H1 (cell line): ENCODE measurements at regions not wholly inside any gene's neighbourhood (a gene's known extent, or its start where the extent isn't known, plus 50 kb on each side); places are given as distances from the start of the nearest gene placed in this dataset.

Experiments used
- CTCF ChIA-PET: fragments of 300-600 bp; sonication (Branson Sonifier 250); formaldehyde crosslinking; loops from one replicate; lab custom pipeline; 2021; ENCODE audit not compliant: partially characterized antibody; lab: Charles Lee
- POLR2A ChIA-PET: fragments of 300-600 bp; sonication (Branson Sonifier 250); formaldehyde crosslinking; loops from one replicate; lab custom pipeline; 2021; ENCODE audit warnings: inconsistent platforms; ENCODE audit not compliant: partially characterized antibody; lab: Charles Lee
- DNase-seq, 2 experiments: peaks; one replicate each; pipeline versions ENCODE4 v3.0.0 to v3.0.0-alpha.2; 2010 to 2022; ENCODE audit warnings: low spot score in 2 of 2, low read depth in 1 of 2, mixed read lengths in 1 of 2
- FAIRE-seq: peaks from 2 replicates; lab custom pipeline; 2011; peaks lifted over from hg19 to GRCh38; lab: Jason Lieb, UNC
- H2AFZ ChIP-seq: 2 replicates; pipeline ENCODE4 v1.8.1; 2012; ENCODE audit warnings: low read length, inconsistent platforms
- H2AK5ac ChIP-seq: 2 replicates; pipeline ENCODE4 v1.6.1; 2013; ENCODE audit warnings: low read depth, low read length
- H2BK120ac ChIP-seq: replicated peaks from 2 replicates; pipeline ENCODE3; 2013; ENCODE audit warnings: low read depth, low read length, inconsistent platforms
- H2BK12ac ChIP-seq: 2 replicates; pipeline ENCODE4 v1.6.1; 2013; ENCODE audit warnings: low read depth, low read length
- H2BK15ac ChIP-seq: 2 replicates; pipeline ENCODE4 v1.6.1; 2013; ENCODE audit warnings: low read length
- H2BK20ac ChIP-seq: 2 replicates; pipeline ENCODE4 v1.6.1; 2013; ENCODE audit warnings: low read length
- H2BK5ac ChIP-seq: 2 replicates; pipeline ENCODE4 v1.6.1; 2013; ENCODE audit warnings: low read depth, low read length
- H3K14ac ChIP-seq: 2 replicates; pipeline ENCODE4 v1.6.1; 2013; ENCODE audit warnings: inconsistent platforms; ENCODE audit not compliant: insufficient read length
- H3K18ac ChIP-seq: 2 replicates; pipeline ENCODE4 v1.6.1; 2013; ENCODE audit warnings: low read length; ENCODE audit errors: extremely low read depth
- H3K23ac ChIP-seq: 2 replicates; pipeline ENCODE4 v1.6.1; 2013; ENCODE audit warnings: inconsistent platforms; ENCODE audit not compliant: insufficient read length
- H3K23me2 ChIP-seq: 2 replicates; pipeline ENCODE4 v1.6.1; 2013; ENCODE audit warnings: low read depth, low read length
- H3K27ac ChIP-seq: 2 replicates; pipeline ENCODE4 v1.6.1; 2011; ENCODE audit warnings: low read depth, low read length, inconsistent platforms
- H3K27me3 ChIP-seq, 4 experiments: replicated peaks in 1 of 4; 1 replicate in 1 of 4; 2 replicates in 3 of 4; pipeline versions ENCODE4 v1.6.1 to v1.8.1; 2011 to 2013; ENCODE audit warnings: low read length in 3 of 4, mild to moderate bottlenecking in 3 of 4, inconsistent platforms in 2 of 4, mixed read lengths in 2 of 4, moderate library complexity in 1 of 4; ENCODE audit not compliant: control insufficient read depth in 3 of 4, insufficient read depth in 3 of 4; ENCODE audit errors: extremely low read depth in 1 of 4
- H3K36me3 ChIP-seq, 4 experiments: 2 replicates each; pipeline versions ENCODE4 v1.6.1 to v1.8.1; 2011 to 2013; ENCODE audit warnings: mild to moderate bottlenecking in 4 of 4, low read length in 3 of 4, moderate library complexity in 2 of 4, control low read depth in 1 of 4, inconsistent platforms in 1 of 4; ENCODE audit not compliant: insufficient read depth in 4 of 4, control insufficient read depth in 2 of 4
- H3K4ac ChIP-seq: replicated peaks from 2 replicates; pipeline ENCODE3; 2013; ENCODE audit warnings: low read length, low read depth, mixed read lengths, inconsistent platforms; ENCODE audit not compliant: insufficient read length
- H3K4me1 ChIP-seq, 4 experiments: replicated peaks in 1 of 4; 1 replicate in 1 of 4; 2 replicates in 3 of 4; pipeline versions ENCODE4 v1.6.1 to v1.8.1; 2011 to 2013; ENCODE audit warnings: low read length in 3 of 4, inconsistent platforms in 2 of 4, mixed read lengths in 1 of 4; ENCODE audit not compliant: insufficient read depth in 4 of 4, control insufficient read depth in 3 of 4
- H3K4me2 ChIP-seq, 2 experiments: 2 replicates each; pipeline versions ENCODE4 v1.6.1 to v1.8.1; 2011 to 2013; ENCODE audit warnings: low read depth in 2 of 2, low read length in 2 of 2, control low read depth in 1 of 2, inconsistent platforms in 1 of 2, mild to moderate bottlenecking in 1 of 2; ENCODE audit not compliant: insufficient read depth in 1 of 2
- H3K4me3 ChIP-seq, 4 experiments: fragments of 200-600, 300-600 bp in 1 of 4; sonication (generic), shearing (Covaris generic), sonication (Bioruptor Twin) in 1 of 4; 2 replicates each; pipeline versions ENCODE4 v1.5.1 to v1.8.1; 2011 to 2016; ENCODE audit warnings: low read length in 4 of 4, low read depth in 3 of 4, control low read depth in 2 of 4, inconsistent platforms in 2 of 4, mild to moderate bottlenecking in 2 of 4, mixed read lengths in 1 of 4, moderate library complexity in 1 of 4; ENCODE audit not compliant: insufficient read depth in 2 of 4; ENCODE audit errors: extremely low read depth in 1 of 4
- H3K56ac ChIP-seq: replicated peaks from 2 replicates; pipeline ENCODE3; 2013; ENCODE audit warnings: low read depth, mild to moderate bottlenecking, mixed read lengths, low read length, inconsistent platforms; ENCODE audit not compliant: insufficient read length
- H3K79me1 ChIP-seq: 2 replicates; pipeline ENCODE4 v1.6.1; 2013; ENCODE audit warnings: low read depth, low read length, control low read depth
- H3K79me2 ChIP-seq, 2 experiments: 2 replicates each; pipeline versions ENCODE4 v1.6.1 to v1.8.1; 2012 to 2013; ENCODE audit warnings: low read length in 2 of 2, mild to moderate bottlenecking in 2 of 2, inconsistent platforms in 1 of 2; ENCODE audit not compliant: insufficient read depth in 2 of 2, control insufficient read depth in 1 of 2
- H3K9ac ChIP-seq, 4 experiments: replicated peaks in 1 of 4; 1 replicate in 1 of 4; 2 replicates in 3 of 4; pipeline versions ENCODE4 v1.6.1 to v1.8.1; 2011 to 2013; ENCODE audit warnings: low read depth in 3 of 4, low read length in 3 of 4, control low read depth in 2 of 4, mild to moderate bottlenecking in 2 of 4, moderate library complexity in 2 of 4, inconsistent platforms in 1 of 4; ENCODE audit errors: extremely low read depth in 1 of 4
- H3K9me3 ChIP-seq, 2 experiments: 2 replicates each; pipeline versions ENCODE4 v1.6.1 to v1.8.1; 2012 to 2013; ENCODE audit warnings: mild to moderate bottlenecking in 2 of 2, moderate library complexity in 2 of 2, control low read depth in 1 of 2, inconsistent platforms in 1 of 2, low read depth in 1 of 2, low read length in 1 of 2, mixed read lengths in 1 of 2; ENCODE audit not compliant: insufficient read depth in 2 of 2
- H4K20me1 ChIP-seq, 2 experiments: replicated peaks in 1 of 2; 2 replicates each; pipeline versions ENCODE3 to v1.8.1; 2011 to 2013; ENCODE audit warnings: inconsistent platforms in 2 of 2, low read length in 2 of 2, mild to moderate bottlenecking in 1 of 2; ENCODE audit not compliant: insufficient read depth in 2 of 2, control insufficient read depth in 1 of 2
- H4K5ac ChIP-seq: 2 replicates; pipeline ENCODE4 v1.6.1; 2013; ENCODE audit warnings: low read length, low read depth, mixed read lengths, inconsistent platforms; ENCODE audit not compliant: insufficient read length
- H4K8ac ChIP-seq: 2 replicates; pipeline ENCODE4 v1.8.0; 2013; ENCODE audit warnings: mild to moderate bottlenecking, moderate library complexity, low read length, inconsistent platforms; ENCODE audit not compliant: insufficient read depth; ENCODE audit errors: extremely low read depth
- H4K91ac ChIP-seq: replicated peaks from 2 replicates; pipeline ENCODE3; 2013; ENCODE audit warnings: low read length, mixed read lengths, inconsistent platforms; ENCODE audit not compliant: insufficient read length
- GABPA ChIP-seq: IDR thresholded peaks from 2 replicates; pipeline ENCODE4 v1.6.1; 2011; ENCODE audit warnings: mild to moderate bottlenecking, low read length, moderate library complexity, borderline replicate concordance; ENCODE audit not compliant: insufficient read depth
- JUND ChIP-seq: IDR thresholded peaks from 2 replicates; pipeline ENCODE4 v1.6.1; 2011; ENCODE audit warnings: mild to moderate bottlenecking, improper control_type of control experiment, low read length
- POLR2A ChIP-seq, 2 experiments: IDR thresholded peaks; 1 replicate in 1 of 2; 2 replicates in 1 of 2; pipeline ENCODE4 v1.6.1; 2011; ENCODE audit warnings: low read depth in 2 of 2, low read length in 2 of 2, mild to moderate bottlenecking in 2 of 2; ENCODE audit errors: control extremely low read depth in 1 of 2
- ZNF274 ChIP-seq: IDR thresholded peaks from 2 replicates; pipeline ENCODE4 v1.7.0; 2012; ENCODE audit warnings: low read length, borderline replicate concordance; ENCODE audit errors: extremely low read depth
- WGBS, 2 experiments: shearing (Covaris generic) in 1 of 2; methylation state at CpG; one replicate each; pipeline versions ENCODE4 v1.1.6 to v1.1.7; 2013 to 2015; ENCODE audit warnings: low lambda C conversion rate in 2 of 2, mixed read lengths in 2 of 2, inconsistent platforms in 1 of 2, low coverage in 1 of 2, missing lambda C conversion rate in 1 of 2; ENCODE audit not compliant: insufficient replicate concordance in 2 of 2, insufficient coverage in 1 of 2, insufficient read length in 1 of 2; ENCODE audit errors: extremely low coverage in 1 of 2, missing lambda C conversion rate in 1 of 2; 5-methylcytosine and 5-hydroxymethylcytosine counted together

DNA sequence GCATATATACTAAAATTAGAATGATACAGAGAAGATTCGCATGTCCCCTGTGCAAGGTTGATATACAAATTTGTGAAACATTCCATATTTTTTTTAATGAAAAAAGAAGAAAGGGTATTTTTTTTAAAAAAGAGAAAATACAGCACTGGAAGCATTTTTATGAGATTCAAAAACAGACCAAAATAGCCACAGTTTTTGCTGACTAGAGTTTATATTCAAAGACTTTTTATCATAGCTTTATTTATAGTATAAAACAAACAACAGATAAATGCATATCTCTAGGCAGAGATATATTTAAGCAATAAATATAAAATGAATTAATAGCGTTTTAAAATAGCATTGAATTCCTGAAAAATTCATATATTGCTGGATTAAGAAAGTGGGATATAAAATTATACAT lies 436.5 kb upstream of the ACVR2A start:
- Histone ChIP-seq H2AK5ac (no peak overlapping the region), H3K36me3 (no peaks in the 10 kb centered on the region), H2BK15ac (no peak overlapping the region), H3K4ac (no peak overlapping the region), H4K20me1 (no peaks in the 10 kb centered on the region), H2BK20ac (no peak overlapping the region)
- DNase-seq = no peak
- TF ChIP-seq POLR2A (IDR thresholded peaks at IDR 0.05; ENCODE audit: control extremely low read depth in 1 of 2, low read depth in 2 of 2, low read length in 2 of 2) (no peak), ZNF274 (no peak), JUND (no peak), GABPA (no peak)
- TF ChIP-seq, all 59 proteins: peak for 0
- no peaks in the 10 kb centered on the region for H3K23me2 ChIP-seq
- H4K5ac ChIP-seq = no peak overlapping the region
- H3K79me2 ChIP-seq = no peaks in the 10 kb centered on the region
- H3K9me3 ChIP-seq = no peaks in the 10 kb centered on the region
- no peak overlapping the region for H2BK12ac ChIP-seq
- H3K79me1 ChIP-seq = no peaks in the 10 kb centered on the region
- no peak overlapping the region for H3K4me3 ChIP-seq
- H3K56ac ChIP-seq = no peak overlapping the region
- no peak overlapping the region for H3K14ac ChIP-seq
- ChIA-PET POLR2A (no interaction called here), CTCF (no interaction called here)
- no peak overlapping the region for H3K9ac ChIP-seq
- no peak overlapping the region for H2AFZ ChIP-seq
- H2BK5ac ChIP-seq = no peak overlapping the region
- no peak overlapping the region for H4K91ac ChIP-seq
- no peak overlapping the region for H3K18ac ChIP-seq
- no peak overlapping the region for H4K8ac ChIP-seq
- H3K23ac ChIP-seq = no peak overlapping the region
- H3K4me1 ChIP-seq = no peaks in the 10 kb centered on the region
- WGBS, 2 experiments = 86% methylated on average over 2 of the region's 2 CpGs; no CpG with 5 or more reads in 1 of the 2 experiments
- no peak overlapping the region for H3K4me2 ChIP-seq
- H3K27ac ChIP-seq = no peak overlapping the region
- H3K27me3 ChIP-seq = no peaks in the 10 kb centered on the region
- no peak for FAIRE-seq
- H2BK120ac ChIP-seq = no peak overlapping the region
